Aorta (tissue), 5 donors: ENCODE measurements at regions not wholly inside any gene's neighbourhood (a gene's known extent, or its start where the extent isn't known, plus 50 kb on each side); places are given as distances from the start of the nearest gene placed in this dataset.

Source experiments
- ATAC-seq: fragments of 200-7000 bp; cut with Tn5 transposase; one replicate; pipeline ENCODE4 v1.9.1; 2022; ENCODE audit warnings: moderate library complexity; ENCODE audit not compliant: low FRiP score
- DNase-seq, 2 donors: peaks; one replicate each; pipeline ENCODE4 v3.0.0-alpha.2; 2020
- H3K27ac ChIP-seq, 2 donors: one replicate each; pipeline ENCODE4 v1.5.1; 2013; ENCODE audit warnings: low read length in 2 of 2, mild to moderate bottlenecking in 2 of 2, moderate library complexity in 2 of 2, control low read depth in 1 of 2, inconsistent platforms in 1 of 2, low read depth in 1 of 2
- H3K27me3 ChIP-seq, 2 donors: one replicate each; pipeline ENCODE4 v1.6.1; 2013; ENCODE audit warnings: control low read depth in 1 of 2, low read length in 1 of 2, mild to moderate bottlenecking in 1 of 2, moderate library complexity in 1 of 2; ENCODE audit not compliant: insufficient read depth in 2 of 2, control insufficient read depth in 1 of 2
- H3K36me3 ChIP-seq, 2 donors: one replicate each; pipeline ENCODE4 v1.6.1; 2013; ENCODE audit warnings: control low read depth in 1 of 2, low read length in 1 of 2, mild to moderate bottlenecking in 1 of 2; ENCODE audit not compliant: insufficient read depth in 2 of 2, control insufficient read depth in 1 of 2
- H3K4me1 ChIP-seq, 2 donors: one replicate each; pipeline ENCODE4 v1.6.1; 2013; ENCODE audit warnings: low read length in 2 of 2, control low read depth in 1 of 2, mild to moderate bottlenecking in 1 of 2, moderate library complexity in 1 of 2; ENCODE audit not compliant: insufficient read depth in 2 of 2, control insufficient read depth in 1 of 2
- H3K4me3 ChIP-seq, 2 donors: one replicate each; pipeline ENCODE4 v1.5.1; 2013; ENCODE audit warnings: low read length in 2 of 2, control low read depth in 1 of 2, mild to moderate bottlenecking in 1 of 2
- H3K9me3 ChIP-seq: one replicate; pipeline ENCODE4 v1.6.1; 2013; ENCODE audit warnings: mild to moderate bottlenecking, low read length; ENCODE audit not compliant: control insufficient read depth
- WGBS, 2 donors: extraction: QIAGEN DNeasy Blood & Tissue Kit; methylation state at CpG; one replicate each; pipeline ENCODE4 v1.1.7; 2013; 5-methylcytosine and 5-hydroxymethylcytosine counted together
- intact Hi-C, 2 donors: fragments of 100-400 bp; cut with DNase I; formaldehyde crosslinking; loops; one replicate each; pipeline versions ENCODE4 v1.14.2 to v1.15.0; 2022
- donor health status: healthy with polysubstance abuse.
- donor health status: Bipolar disorder and iron deficiency.
- donor health status: DM: no; HTN: no; CAD: no.
- donor health status: DM: no; HTN: no; CAD: no.
- donor health status: DM: yes; HTN: yes; CAD: no.

GRCh38 chr12:67394550-67394949 lies 125.4 kb downstream of the CAND1 start:
- DNase-seq (peak; percentile 70 to 82), ATAC-seq (peak; percentile 73)
- Histone ChIP-seq H3K27me3 (no peaks in the 10 kb centered on the region), H3K36me3 (no peaks in the 10 kb centered on the region), H3K9me3 (no peaks in the 10 kb centered on the region), H3K27ac (no peak overlapping the region), H3K4me3 (no peak overlapping the region), H3K4me1 (no peaks in the 10 kb centered on the region)
- intact Hi-C loops, result no loop called here
- 2 to 8% methylated on average over 6 of the region's 6 CpGs for WGBS, 2 donors

- ATAC-seq (no peak), DNase-seq (no peak)
- no peaks in the 10 kb centered on the region for H3K36me3 ChIP-seq
- H3K27me3 ChIP-seq, result no peaks in the 10 kb centered on the region
- H3K27ac ChIP-seq, result no peak overlapping the region
- WGBS, 2 donors, result 93 to 94% methylated on average over 4 of the region's 4 CpGs
- no peaks in the 10 kb centered on the region for H3K4me1 ChIP-seq
- no peak overlapping the region for H3K4me3 ChIP-seq
- intact Hi-C loops, result no loop called here
- H3K9me3 ChIP-seq, result no peaks in the 10 kb centered on the region
Observed at GRCh38 chr12:67400742-67401141, 131.6 kb downstream of the CAND1 start.

DNA sequence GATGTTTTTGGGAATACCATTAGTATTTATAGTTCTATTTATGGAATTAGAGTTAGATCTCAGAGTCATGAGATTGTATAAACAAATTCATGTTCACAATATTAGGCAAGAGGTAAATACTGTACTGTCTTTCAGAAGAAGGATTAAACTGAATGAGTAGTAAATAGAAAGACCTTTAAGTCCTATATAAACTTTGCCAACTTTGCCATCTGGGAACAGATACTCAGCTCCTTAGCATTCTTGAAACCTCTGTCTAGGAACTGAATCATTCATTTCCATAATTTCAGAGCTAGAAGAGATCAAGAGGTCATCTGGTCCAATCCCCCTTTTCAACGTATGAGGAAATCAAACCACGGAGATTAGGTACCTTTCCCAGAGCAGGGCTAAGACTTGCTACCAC lies 141.1 kb downstream of the CAND1 start:
- no peak overlapping the region for H3K4me3 ChIP-seq
- ATAC-seq, result no peak
- no peak overlapping the region for H3K27ac ChIP-seq
- no peak for DNase-seq
- WGBS, 2 donors, result 12 to 17% methylated on average over 2 of the region's 2 CpGs
- no peaks in the 10 kb centered on the region for H3K9me3 ChIP-seq
- peaks cover 0 to 2% of the 10 kb centered on the region in 2 donors for H3K4me1 ChIP-seq
- intact Hi-C loops, result no loop called here
- H3K27me3 ChIP-seq, result no peaks in the 10 kb centered on the region
- no peaks in the 10 kb centered on the region for H3K36me3 ChIP-seq

DNA sequence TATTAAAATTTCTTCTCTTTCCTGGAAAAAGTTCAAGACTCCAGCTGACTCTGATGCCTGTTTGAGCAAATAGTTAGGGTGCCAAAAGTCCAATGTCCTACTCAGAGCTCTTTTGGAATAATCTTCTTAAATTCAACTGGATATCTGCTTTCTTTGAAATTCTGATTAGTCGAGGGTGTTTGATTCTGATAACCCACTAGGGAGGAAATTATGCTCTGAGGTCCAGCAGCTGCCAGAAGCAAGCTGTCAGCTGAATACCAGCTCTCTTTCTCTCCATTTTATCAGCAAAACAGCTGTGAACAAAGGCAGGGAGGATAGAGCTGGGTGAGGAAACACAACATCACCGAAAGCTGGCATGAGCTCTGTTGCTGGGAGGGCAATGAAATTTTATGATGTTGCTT lies 141.5 kb downstream of the CAND1 start:
- Histone ChIP-seq H3K9me3 (no peaks in the 10 kb centered on the region), H3K36me3 (no peaks in the 10 kb centered on the region), H3K4me3 (no peak overlapping the region), H3K27ac (no peak overlapping the region), H3K4me1 (peaks cover 0 to 2% of the 10 kb centered on the region in 2 donors), H3K27me3 (no peaks in the 10 kb centered on the region)
- DNase-seq (no peak), ATAC-seq (no peak)
- intact Hi-C loops, result no loop called here
- 5 to 10% methylated on average over 2 of the region's 2 CpGs for WGBS, 2 donors

DNA sequence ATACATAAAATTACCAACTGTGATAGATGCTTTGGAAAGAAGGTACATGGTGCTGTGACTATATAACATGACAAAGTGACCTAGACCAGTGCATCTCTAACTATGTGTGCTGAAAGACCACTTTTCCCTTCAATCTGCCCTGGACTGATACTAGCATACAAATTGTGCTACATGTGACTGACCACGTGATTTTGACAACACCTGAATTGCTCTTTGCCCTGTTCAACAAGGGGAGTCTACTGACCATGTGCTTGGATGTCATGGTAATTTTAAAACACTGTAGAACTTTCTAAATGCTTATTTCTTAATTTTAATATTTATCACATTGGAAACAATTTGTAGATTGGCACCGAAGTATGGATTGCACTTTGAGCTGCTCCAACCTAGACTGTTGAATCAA lies 142.4 kb downstream of the CAND1 start:
- no peak for DNase-seq
- Histone ChIP-seq H3K4me3 (no peak overlapping the region), H3K9me3 (no peaks in the 10 kb centered on the region), H3K27me3 (no peaks in the 10 kb centered on the region), H3K4me1 (peaks cover 0 to 2% of the 10 kb centered on the region in 2 donors), H3K36me3 (no peaks in the 10 kb centered on the region), H3K27ac (no peak overlapping the region)
- intact Hi-C loops, result no loop called here
- WGBS, 2 donors, result 92 to 97% methylated on average over 2 of the region's 2 CpGs
- ATAC-seq, result no peak

DNA sequence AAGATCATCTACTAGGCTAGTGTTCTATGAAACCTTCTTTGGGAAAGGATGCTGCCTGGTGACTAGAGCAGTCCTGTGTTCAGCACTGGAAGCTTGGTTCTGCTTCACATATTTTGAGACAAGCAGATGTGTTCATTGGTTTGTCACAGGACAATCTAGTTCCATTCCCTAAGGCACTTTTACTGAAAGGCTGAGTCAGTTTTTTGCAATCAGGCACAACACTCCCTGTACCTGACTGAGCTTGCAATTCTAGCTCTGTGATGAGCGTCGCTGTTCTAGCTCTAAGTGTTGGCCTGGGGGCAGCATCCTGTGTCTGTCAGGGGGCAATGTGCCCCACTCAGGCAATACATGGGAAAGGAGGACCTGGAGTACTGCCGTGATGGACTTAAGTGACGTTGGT lies 144.4 kb downstream of the CAND1 start:
- Histone ChIP-seq H3K36me3 (no peaks in the 10 kb centered on the region), H3K4me3 (no peak overlapping the region), H3K27me3 (peaks cover 0 to 2% of the 10 kb centered on the region in 2 donors), H3K9me3 (no peaks in the 10 kb centered on the region), H3K4me1 (peaks cover 0 to 2% of the 10 kb centered on the region in 2 donors), H3K27ac (no peak overlapping the region)
- intact Hi-C loops, result no loop called here
- ATAC-seq (no peak), DNase-seq (no peak)
- 76% methylated on average over 4 of the region's 4 CpGs for WGBS, 2 donors

GRCh38 chr12:67414011-67414715 lies 145.0 kb downstream of the CAND1 start:
- WGBS, 2 donors, result 63 to 69% methylated on average over 6 of the region's 6 CpGs
- peaks cover 0 to 2% of the 10 kb centered on the region in 2 donors for H3K27me3 ChIP-seq
- no peaks in the 10 kb centered on the region for H3K36me3 ChIP-seq
- ATAC-seq (no peak), DNase-seq (no peak)
- no peaks in the 10 kb centered on the region for H3K9me3 ChIP-seq
- intact Hi-C loops, result no loop called here
- no peak overlapping the region for H3K4me3 ChIP-seq
- H3K4me1 ChIP-seq, result peaks cover 0 to 2% of the 10 kb centered on the region in 2 donors
- H3K27ac ChIP-seq, result no peak overlapping the region

DNA sequence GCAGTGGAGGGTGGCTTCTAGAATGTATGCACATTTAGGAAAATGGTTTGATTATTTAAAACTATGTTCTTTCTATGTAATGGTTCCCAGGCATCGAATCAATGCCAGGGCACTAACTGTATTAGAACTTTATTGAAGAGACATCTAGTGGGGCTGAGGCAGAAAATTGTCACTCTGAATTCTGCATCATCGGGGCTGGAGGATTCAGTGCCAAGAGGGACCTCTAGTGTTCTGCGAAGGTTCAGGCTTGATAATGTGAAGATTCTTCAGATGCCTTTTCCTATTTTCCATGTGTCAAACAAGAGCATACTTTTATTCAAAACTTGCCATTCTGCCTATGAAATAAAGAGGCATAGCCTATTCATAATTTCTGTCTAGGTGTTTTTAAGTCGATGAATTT lies 146.3 kb downstream of the CAND1 start:
- 57 to 66% methylated on average over 4 of the region's 4 CpGs for WGBS, 2 donors
- peaks cover 0 to 2% of the 10 kb centered on the region in 2 donors for H3K27me3 ChIP-seq
- DNase-seq (no peak), ATAC-seq (peak; percentile 73)
- H3K4me3 ChIP-seq, result no peak overlapping the region
- H3K27ac ChIP-seq, result no peak overlapping the region
- intact Hi-C loops, result no loop called here
- H3K4me1 ChIP-seq, result peaks cover 0 to 2% of the 10 kb centered on the region in 2 donors
- H3K9me3 ChIP-seq, result no peaks in the 10 kb centered on the region
- H3K36me3 ChIP-seq, result no peaks in the 10 kb centered on the region

- 97% methylated on average over 7 of the region's 7 CpGs for WGBS, 2 donors
- no peak for DNase-seq
- intact Hi-C loops, result no loop called here
Observed at GRCh38 chr12:67419810-67420209, 150.7 kb downstream of the CAND1 start.

More at GRCh38 chr12:67419810-67420209, 150.7 kb downstream of the CAND1 start:
- H3K27ac ChIP-seq, result no peak overlapping the region
- H3K9me3 ChIP-seq, result no peaks in the 10 kb centered on the region
- H3K27me3 ChIP-seq, result peaks cover 0 to 2% of the 10 kb centered on the region in 2 donors
- no peak for ATAC-seq
- H3K4me3 ChIP-seq, result no peak overlapping the region
- H3K4me1 ChIP-seq, result no peaks in the 10 kb centered on the region
- no peaks in the 10 kb centered on the region for H3K36me3 ChIP-seq
